ENCODE measurements at regions not wholly inside any gene's neighbourhood (a gene's known extent, or its start where the extent isn't known, plus 50 kb on each side); places are given as distances from the start of the nearest gene placed in this dataset.

DNA sequence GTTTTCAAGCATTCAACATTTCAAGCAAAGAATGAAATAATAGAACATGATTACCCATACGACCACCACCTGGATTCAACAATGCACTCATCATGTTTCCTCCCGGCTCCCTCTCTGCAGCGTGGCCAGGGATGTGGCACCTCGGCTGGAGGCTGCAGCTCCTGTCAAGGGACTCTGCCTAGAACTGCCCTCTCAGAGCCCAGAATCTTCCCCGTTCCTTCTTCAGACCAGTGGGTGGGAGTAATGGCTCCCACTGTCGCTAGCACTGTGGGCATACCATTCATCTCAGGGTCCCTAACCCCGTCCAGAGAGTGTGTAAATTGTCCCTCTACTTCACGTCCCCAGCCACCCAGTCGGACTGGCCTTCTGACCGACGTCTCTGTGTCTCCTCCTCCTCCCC, 118.6 kb upstream of the COL5A1 start:
- ChIA-PET POLR2A (no interaction called here), CTCF (ENCODE audit: low intra/inter-chr PET ratio) (no interaction called here)
- intact Hi-C loops (cut with micrococcal nuclease) = no loop called here
- H3K4me2 ChIP-seq (ENCODE audit: insufficient read depth, low read length) = no peak overlapping the region
- no TSS peak for BruUV-seq (replicated peaks)
- ATAC-seq (no peak), DNase-seq (ENCODE audit: extremely low read depth in 1 of 4, low spot score in 3 of 4) (no peak), FAIRE-seq (no peak)
- no peaks in the 10 kb centered on the region for H3K9me3 ChIP-seq (replicated peaks; ENCODE audit: control insufficient read depth, insufficient read depth, low read depth, low read length)
- H3K79me2 ChIP-seq (ENCODE audit: control insufficient read depth, insufficient read depth, low read length) = no peaks in the 10 kb centered on the region
- no peaks in the 10 kb centered on the region for H3K9me1 ChIP-seq (ENCODE audit: control insufficient read depth, insufficient read depth, low read length)
- H3K4me1 ChIP-seq (replicated peaks in 1 of 2; ENCODE audit: control insufficient read depth in 2 of 2, insufficient read depth in 2 of 2, low read length in 2 of 2) = peaks cover 0 to 10% of the 10 kb centered on the region in 2 experiments; a peak in 1 of 5 replicates
- H3K4me3 ChIP-seq = no peak overlapping the region
- H3K27ac ChIP-seq (ENCODE audit: extremely low read depth, low read depth, low read length) = no peak overlapping the region
- peaks cover 21 to 58% of the 10 kb centered on the region in 2 experiments; a peak in 4 of 5 replicates for H3K27me3 ChIP-seq (ENCODE audit: control insufficient read depth in 2 of 2, insufficient read depth in 2 of 2, low read length in 2 of 2)
- H2AFZ ChIP-seq (ENCODE audit: low read depth, low read length) = no peak overlapping the region
- WGBS (ENCODE audit: insufficient coverage, low coverage, missing lambda C conversion rate) = 0% methylated on average over 11 of the region's 11 CpGs
- H3K36me3 ChIP-seq (ENCODE audit: control insufficient read depth, insufficient read depth, low read length) = no peaks in the 10 kb centered on the region
- H3K9ac ChIP-seq (ENCODE audit: insufficient read depth in 1 of 2, low read depth in 2 of 2, low read length in 2 of 2) = no peak overlapping the region
- in situ Hi-C loops (cut with MboI) = no loop called here
- H4K20me1 ChIP-seq (replicated peaks; ENCODE audit: control insufficient read depth, insufficient read depth, low read length) = peaks cover 5% of the 10 kb centered on the region; the same call in 1 of the 2 replicates
- TF ChIP-seq RFX7 (CRISPR knock-in tag; IDR thresholded peaks at IDR 0.05) = no peak
- no peak for TF ChIP-seq POLR3G (IDR thresholded peaks at IDR 0.05; ENCODE audit: extremely low read depth, insufficient read length, insufficient replicate concordance)
- TF ChIP-seq, protein P1, sequence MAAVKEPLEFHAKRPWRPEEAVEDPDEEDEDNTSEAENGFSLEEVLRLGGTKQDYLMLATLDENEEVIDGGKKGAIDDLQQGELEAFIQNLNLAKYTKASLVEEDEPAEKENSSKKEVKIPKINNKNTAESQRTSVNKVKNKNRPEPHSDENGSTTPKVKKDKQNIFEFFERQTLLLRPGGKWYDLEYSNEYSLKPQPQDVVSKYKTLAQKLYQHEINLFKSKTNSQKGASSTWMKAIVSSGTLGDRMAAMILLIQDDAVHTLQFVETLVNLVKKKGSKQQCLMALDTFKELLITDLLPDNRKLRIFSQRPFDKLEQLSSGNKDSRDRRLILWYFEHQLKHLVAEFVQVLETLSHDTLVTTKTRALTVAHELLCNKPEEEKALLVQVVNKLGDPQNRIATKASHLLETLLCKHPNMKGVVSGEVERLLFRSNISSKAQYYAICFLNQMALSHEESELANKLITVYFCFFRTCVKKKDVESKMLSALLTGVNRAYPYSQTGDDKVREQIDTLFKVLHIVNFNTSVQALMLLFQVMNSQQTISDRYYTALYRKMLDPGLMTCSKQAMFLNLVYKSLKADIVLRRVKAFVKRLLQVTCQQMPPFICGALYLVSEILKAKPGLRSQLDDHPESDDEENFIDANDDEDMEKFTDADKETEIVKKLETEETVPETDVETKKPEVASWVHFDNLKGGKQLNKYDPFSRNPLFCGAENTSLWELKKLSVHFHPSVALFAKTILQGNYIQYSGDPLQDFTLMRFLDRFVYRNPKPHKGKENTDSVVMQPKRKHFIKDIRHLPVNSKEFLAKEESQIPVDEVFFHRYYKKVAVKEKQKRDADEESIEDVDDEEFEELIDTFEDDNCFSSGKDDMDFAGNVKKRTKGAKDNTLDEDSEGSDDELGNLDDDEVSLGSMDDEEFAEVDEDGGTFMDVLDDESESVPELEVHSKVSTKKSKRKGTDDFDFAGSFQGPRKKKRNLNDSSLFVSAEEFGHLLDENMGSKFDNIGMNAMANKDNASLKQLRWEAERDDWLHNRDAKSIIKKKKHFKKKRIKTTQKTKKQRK (IDR thresholded peaks at IDR 0.05; ENCODE audit: borderline replicate concordance, low read depth, low read length) = no peak
- TF ChIP-seq, protein P2, sequence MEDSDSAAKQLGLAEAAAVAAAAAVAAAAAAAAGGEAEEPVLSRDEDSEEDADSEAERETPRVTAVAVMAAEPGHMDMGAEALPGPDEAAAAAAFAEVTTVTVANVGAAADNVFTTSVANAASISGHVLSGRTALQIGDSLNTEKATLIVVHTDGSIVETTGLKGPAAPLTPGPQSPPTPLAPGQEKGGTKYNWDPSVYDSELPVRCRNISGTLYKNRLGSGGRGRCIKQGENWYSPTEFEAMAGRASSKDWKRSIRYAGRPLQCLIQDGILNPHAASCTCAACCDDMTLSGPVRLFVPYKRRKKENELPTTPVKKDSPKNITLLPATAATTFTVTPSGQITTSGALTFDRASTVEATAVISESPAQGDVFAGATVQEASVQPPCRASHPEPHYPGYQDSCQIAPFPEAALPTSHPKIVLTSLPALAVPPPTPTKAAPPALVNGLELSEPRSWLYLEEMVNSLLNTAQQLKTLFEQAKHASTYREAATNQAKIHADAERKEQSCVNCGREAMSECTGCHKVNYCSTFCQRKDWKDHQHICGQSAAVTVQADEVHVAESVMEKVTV (CRISPR knock-in tag; IDR thresholded peaks at IDR 0.05) = no peak
- no peak for TF ChIP-seq STAT5A (IDR thresholded peaks at IDR 0.05; ENCODE audit: borderline replicate concordance, low read length)
- no peak for TF ChIP-seq MYC (IDR thresholded peaks at IDR 0.05; ENCODE audit: low read depth, low read length)
- no peak for TF ChIP-seq MYC (CRISPR knock-in tag; IDR thresholded peaks at IDR 0.05; ENCODE audit: borderline replicate concordance, low read depth)
- no peak for TF ChIP-seq ERF (CRISPR knock-in tag; IDR thresholded peaks at IDR 0.05)
- TF ChIP-seq, protein P3, sequence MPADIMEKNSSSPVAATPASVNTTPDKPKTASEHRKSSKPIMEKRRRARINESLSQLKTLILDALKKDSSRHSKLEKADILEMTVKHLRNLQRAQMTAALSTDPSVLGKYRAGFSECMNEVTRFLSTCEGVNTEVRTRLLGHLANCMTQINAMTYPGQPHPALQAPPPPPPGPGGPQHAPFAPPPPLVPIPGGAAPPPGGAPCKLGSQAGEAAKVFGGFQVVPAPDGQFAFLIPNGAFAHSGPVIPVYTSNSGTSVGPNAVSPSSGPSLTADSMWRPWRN (IDR thresholded peaks at IDR 0.05; ENCODE audit: low read depth) = no peak
- no peak for TF ChIP-seq MTA3 (IDR thresholded peaks at IDR 0.05; ENCODE audit: borderline replicate concordance)
- TF ChIP-seq, protein P4, sequence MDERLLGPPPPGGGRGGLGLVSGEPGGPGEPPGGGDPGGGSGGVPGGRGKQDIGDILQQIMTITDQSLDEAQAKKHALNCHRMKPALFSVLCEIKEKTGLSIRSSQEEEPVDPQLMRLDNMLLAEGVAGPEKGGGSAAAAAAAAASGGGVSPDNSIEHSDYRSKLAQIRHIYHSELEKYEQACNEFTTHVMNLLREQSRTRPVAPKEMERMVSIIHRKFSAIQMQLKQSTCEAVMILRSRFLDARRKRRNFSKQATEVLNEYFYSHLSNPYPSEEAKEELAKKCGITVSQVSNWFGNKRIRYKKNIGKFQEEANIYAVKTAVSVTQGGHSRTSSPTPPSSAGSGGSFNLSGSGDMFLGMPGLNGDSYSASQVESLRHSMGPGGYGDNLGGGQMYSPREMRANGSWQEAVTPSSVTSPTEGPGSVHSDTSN (CRISPR knock-in tag; IDR thresholded peaks at IDR 0.05; ENCODE audit: low read depth) = no peak
- TF ChIP-seq, protein P4 (tag; conservative IDR thresholded peaks at IDR 0.05; ENCODE audit: low read depth) = no peak
- TF ChIP-seq, protein P5, sequence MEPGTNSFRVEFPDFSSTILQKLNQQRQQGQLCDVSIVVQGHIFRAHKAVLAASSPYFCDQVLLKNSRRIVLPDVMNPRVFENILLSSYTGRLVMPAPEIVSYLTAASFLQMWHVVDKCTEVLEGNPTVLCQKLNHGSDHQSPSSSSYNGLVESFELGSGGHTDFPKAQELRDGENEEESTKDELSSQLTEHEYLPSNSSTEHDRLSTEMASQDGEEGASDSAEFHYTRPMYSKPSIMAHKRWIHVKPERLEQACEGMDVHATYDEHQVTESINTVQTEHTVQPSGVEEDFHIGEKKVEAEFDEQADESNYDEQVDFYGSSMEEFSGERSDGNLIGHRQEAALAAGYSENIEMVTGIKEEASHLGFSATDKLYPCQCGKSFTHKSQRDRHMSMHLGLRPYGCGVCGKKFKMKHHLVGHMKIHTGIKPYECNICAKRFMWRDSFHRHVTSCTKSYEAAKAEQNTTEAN (CRISPR knock-in tag; IDR thresholded peaks at IDR 0.05) = no peak
